Effector CD4-positive, alpha-beta T cell (primary cell): ENCODE measurements at regions not wholly inside any gene's neighbourhood (a gene's known extent, or its start where the extent isn't known, plus 50 kb on each side); places are given as distances from the start of the nearest gene placed in this dataset.
"Not testable (repeated sequence)": the region's sequence is repeated elsewhere in the genome, so short reads cannot be mapped to it uniquely, and the experiment has no call there.

Experiments
- DNase-seq: peaks from one replicate; pipeline ENCODE4 v3.0.0-alpha.2; 2020

- no peak for DNase-seq
Observed at GRCh38 chr2:238763471-238763995, 84.4 kb upstream of the TWIST2 start.

- DNase-seq, result no peak
Observed at GRCh38 chr2:238765590-238765989, 82.3 kb upstream of the TWIST2 start.

- DNase-seq, result no peak
Observed at GRCh38 chr2:238771218-238771617, 76.7 kb upstream of the TWIST2 start.

DNA sequence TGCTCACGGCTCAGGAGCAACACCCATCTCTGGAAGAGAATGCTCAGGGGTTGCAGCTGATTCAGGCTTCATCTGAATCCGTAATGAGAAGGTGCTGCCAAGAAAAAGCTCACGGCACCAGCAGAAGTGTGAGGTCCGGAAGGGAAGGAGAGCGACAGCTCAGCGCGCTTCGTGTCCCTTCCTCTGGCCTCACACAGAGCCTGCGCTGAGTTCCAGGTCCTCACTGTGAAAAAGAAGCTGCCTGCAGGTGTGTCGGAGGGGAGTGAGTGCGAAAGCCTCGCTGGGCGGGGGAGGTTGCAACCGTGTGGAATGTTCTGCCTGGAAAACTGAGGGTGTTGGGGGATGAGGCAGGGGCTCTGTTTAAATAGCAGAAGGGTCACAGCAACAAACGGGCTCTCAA, 76.2 kb upstream of the TWIST2 start:
- no peak for DNase-seq

DNA sequence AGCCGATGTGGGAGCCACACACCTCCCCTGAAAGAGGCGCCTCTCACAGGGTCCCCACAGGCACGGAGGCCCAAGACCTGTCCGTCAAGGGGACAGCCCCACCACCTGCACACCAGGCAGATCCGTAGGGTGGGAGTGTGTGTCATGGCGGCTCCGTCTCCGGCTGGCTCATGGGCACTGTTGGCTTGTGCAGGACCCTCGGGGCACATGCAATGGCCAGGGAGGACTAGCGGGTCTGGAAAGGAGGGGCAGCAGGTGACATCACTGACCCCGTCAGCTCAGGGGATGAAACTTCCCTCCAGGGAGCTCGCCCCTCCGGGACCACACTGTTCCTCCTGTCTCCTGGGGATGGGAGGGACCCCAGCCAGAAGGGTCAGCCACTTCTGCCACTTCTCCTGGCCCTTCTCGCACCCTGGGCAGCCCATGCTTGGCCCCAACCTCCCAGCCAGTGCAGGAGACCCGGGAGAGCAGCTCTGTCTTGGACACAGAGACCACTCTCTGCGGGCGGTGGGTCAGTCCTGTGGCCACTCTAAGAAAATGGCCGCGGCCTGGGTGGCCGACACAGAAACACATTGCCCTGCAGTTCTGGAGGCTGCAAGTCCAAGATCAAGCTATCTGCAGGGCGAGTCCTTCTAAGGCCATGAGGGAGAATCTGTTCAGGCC, 75.1 kb upstream of the TWIST2 start:
- no peak for DNase-seq

- DNase-seq, result no peak
Observed at GRCh38 chr2:238773472-238773871, 74.4 kb upstream of the TWIST2 start.

DNA sequence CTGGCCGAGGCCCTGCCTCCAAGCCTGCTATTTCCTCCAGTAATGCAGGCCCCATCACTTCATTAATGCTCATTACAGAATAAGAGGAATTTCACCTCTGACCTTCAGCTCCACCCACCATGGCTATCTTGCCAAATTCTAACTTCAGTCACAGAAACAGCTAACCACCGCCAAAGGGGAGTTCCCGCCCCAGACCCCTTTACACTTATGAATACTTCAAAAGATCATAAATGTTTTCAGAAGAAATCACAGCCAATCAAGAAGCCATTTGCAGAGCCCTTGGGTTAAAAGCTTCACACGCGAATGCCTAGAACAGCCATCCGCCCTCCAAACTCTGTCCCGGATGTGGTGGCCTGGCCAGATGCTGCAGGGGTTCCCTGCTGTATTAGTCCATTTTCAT, 73.8 kb upstream of the TWIST2 start:
- DNase-seq, result no peak

- DNase-seq, result no peak
Observed at GRCh38 chr2:238774980-238775509, 72.8 kb upstream of the TWIST2 start.

DNA sequence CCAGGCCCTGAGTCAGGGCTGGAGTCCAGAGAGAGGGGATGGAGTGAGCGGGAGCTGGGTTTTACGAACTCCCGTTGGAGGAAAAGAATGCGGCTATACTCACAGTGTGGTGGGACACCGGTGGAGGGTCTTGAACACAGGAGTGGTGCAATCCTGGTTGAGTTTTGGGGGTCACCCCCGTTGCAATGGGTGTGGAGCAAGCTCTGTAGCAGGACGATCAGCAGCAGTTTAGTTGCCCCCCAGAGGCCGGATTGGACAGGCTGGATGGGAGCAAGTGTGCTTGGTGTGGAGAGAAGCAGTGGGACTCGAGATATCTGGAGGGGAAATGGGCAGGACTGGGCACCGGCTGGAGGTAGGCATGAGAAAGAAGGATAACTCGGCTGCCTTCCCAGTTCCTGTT, 72.3 kb upstream of the TWIST2 start:
- no peak for DNase-seq

- no peak for DNase-seq
Observed at GRCh38 chr2:238776003-238776760, 71.7 kb upstream of the TWIST2 start.

GRCh38 chr2:238776761-238777046, 71.2 kb upstream of the TWIST2 start:
- not testable (repeated sequence) for DNase-seq

DNA sequence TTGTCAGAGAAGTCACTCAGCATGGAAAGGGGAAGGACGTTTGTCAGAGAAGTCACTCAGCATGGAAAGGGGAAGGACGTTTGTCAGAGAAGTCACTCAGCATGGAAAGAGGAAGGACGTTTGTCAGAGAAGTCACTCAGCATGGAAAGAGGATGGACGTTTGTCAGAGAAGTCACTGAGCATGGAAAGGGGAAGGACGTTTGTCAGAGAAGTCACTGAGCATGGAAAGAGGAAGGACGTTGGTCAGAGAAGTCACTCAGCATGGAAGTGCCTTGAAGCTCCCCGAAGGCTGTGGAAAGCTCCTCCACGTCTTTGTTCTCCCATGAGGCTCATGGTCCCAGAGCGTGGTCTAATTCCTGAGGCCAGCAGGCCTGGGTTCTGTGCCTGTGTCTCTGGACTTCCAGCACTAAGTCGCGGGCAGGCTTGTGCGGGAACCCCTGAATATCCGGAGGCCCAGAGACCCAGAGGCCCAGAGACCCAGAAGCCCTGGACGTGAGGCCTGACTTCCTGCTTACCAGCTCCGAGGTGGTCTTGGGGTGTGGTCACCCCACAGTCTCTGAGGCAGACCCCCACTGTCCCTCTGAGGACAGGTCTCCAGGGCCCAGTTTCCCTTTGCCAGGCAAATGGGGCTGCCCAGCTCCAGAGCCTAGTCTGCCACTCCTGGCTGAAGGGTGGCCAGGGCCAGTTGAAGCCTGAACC, 70.4 kb upstream of the TWIST2 start:
- DNase-seq, result no peak

GRCh38 chr2:238784671-238785527, 63.0 kb upstream of the TWIST2 start:
- peak; percentile 39 for DNase-seq

- DNase-seq, result no peak
Observed at GRCh38 chr2:238785528-238785860, 62.4 kb upstream of the TWIST2 start.

GRCh38 chr2:238786379-238786778, 61.5 kb upstream of the TWIST2 start:
- no peak for DNase-seq

- DNase-seq, result no peak
Observed at GRCh38 chr2:238786792-238787490, 60.9 kb upstream of the TWIST2 start.

GRCh38 chr2:238787501-238787900, 60.4 kb upstream of the TWIST2 start:
- no peak for DNase-seq

DNA sequence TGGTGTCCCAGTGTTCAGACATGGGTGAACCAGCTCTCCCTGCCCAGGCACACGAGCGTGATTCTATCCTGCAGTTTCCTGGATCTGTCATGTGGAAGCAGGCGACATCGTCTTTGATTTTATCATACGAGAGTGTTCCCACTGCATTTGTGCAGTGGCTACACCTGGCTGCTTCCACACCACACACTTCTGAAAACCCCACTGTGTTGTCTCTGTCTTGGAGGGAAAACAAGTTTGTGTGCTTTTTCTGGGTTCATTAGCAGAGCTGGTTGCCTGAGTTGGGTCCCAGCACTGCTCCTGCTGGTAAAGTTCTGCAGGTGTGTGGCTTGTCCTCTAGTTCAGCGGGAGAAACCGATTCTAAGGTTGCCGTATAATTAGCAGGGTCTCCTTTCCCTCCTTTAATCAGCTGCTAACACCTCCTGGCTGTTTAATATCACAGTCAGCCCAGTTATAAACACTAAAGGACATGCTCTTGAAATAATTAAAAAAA, 58.5 kb upstream of the TWIST2 start:
- DNase-seq, result no peak

DNA sequence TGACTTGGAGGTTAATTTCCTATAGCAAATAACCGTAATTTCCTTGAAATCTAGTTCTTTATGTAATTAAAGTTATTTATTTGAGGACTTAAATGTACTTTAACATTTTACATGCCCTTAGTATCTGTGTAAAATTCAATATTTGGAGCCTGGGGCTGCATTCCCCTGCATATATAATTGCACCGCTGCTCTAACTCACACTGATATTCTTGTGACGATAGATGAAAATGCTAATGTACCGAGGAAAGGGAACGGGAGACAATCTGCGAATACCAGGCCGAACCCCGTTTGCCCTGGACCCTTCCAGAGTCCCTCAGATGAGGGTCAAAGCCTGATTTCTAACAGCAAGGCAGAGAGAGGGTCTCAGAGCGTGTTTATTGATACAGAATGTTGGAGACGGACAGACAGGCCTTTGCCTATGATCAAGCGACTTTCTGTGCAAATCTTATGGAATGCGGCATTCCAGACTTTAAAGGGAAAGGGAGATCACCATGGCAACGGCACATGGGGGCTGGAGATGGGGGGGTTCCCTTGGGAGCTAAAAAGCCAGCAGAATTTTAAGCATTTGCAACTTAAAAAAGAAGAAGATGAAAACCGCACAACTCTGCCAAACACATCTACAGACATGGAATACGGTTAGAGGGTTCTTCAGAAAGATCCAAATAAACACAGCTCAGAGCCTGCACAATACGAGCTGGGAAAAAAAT, 57.6 kb upstream of the TWIST2 start:
- DNase-seq, result no peak

- DNase-seq, result no peak
Observed at GRCh38 chr2:238790833-238791230, 57.1 kb upstream of the TWIST2 start.

GRCh38 chr2:238791354-238791753, 56.5 kb upstream of the TWIST2 start:
- DNase-seq, result no peak
